GM18517 (cell line): ENCODE measurements at regions not wholly inside any gene's neighbourhood (a gene's known extent, or its start where the extent isn't known, plus 50 kb on each side); places are given as distances from the start of the nearest gene placed in this dataset.

Source experiments
- ATAC-seq: cut with Tn5 transposase; IDR thresholded peaks from one replicate; pipeline ENCODE4 v1.9.1; 2021; ENCODE audit warnings: mild to moderate bottlenecking, moderate library complexity; ENCODE audit not compliant: unreplicated experiment

DNA sequence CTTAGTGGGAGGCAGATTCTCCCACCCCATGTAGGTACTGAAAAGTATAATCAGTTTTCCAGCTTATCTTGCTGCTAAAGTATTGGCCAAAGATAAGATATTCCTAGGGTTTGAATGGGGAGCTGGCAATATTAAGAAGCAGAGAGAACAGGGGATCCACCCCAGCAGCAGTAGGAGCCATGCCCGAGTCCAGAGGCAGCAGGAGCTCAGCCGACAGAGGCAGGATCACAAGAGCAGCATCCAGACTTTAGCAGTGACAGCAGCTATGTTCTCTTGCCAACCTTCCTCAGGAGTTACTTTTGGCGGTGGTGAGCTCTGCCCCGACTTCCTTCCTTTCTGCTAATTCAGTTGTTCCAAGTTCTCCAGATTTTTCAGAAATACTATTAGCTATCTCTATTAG, 224.5 kb downstream of the GADD45G start:
- ATAC-seq, result no peak

DNA sequence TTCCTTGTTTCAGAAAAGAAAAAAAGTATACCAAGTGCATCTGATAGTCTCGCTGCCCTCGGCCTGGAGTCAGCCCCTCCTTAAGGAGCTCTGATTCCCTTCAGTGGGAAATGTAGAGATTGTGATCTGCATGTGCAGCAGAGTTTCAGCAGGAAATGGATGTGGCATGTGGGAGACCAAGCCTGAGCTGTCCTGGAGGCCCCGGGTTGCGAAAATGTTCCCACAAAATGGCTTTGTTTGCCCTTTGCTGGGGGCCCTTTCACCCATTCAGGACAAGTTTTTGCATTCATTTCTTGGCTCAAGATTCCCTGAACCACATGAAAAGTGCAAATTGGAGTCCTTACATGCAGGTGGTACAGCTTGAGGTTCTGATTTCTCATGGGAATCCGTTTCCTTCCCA, 230.9 kb downstream of the GADD45G start:
- no peak for ATAC-seq

- no peak for ATAC-seq
Measured at GRCh38 chr9:89837162-89837933, 232.5 kb downstream of the GADD45G start.

- ATAC-seq, result no peak
Measured at GRCh38 chr9:89837934-89838310, 233.1 kb downstream of the GADD45G start.

DNA sequence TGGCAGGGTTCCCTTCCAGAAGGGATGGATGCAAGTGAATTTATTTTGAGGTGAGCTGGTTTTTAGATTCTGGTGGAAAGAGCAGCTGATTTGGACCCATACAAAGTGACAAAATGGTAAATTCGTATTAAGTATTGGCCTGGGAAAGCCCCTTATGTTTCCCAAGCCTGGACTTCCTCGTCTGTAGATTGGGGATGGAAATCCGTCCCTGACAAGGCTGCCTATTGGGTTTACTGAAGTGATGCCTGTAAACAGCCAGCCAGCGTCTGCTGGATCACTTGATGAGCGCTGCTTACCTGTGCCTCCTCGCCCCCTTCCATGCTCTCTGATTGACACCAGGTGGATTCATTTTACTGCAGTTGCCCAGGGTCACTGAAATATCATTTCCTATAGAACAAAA, 233.8 kb downstream of the GADD45G start:
- no peak for ATAC-seq

GRCh38 chr9:89839449-89839848, 234.6 kb downstream of the GADD45G start:
- no peak for ATAC-seq

DNA sequence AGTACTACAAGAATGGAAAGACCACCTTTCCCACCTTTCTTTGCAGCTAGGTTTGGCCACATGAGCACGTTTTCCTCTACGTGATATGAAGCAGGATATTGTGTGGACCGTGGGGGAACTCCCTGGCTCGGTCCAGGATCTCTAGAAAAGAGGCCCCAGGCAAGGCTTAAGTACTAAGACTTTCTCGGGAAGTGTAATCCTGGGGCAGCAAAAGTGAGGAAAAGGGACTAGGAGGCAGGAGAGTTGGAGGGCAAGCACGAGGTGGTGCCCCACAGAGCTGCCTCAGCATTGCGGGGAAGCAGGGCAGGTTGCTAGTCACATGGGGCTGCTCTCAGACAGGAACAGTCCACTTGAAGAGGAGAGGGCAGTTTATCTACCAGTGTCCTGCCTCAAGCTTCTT, 235.1 kb downstream of the GADD45G start:
- no peak for ATAC-seq

DNA sequence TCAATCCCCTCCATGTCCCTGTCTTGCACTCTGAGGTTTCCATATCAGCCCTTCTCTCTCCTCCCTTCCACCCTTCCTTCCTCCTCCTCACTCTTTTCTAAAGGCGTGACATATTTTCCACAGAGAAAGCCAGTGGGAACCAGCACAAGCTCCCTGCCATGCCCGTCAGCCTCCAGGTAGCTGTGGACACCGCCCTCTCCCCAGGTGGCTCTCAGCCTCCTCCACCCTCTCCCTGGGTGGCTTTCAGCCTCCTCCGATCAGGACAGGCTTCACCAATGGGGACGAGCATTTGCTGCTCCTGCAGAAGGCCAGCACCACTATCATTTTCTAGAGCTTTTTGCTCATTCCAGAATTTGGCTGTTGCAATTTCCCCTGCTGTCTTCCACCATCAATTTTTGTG, 236.6 kb downstream of the GADD45G start:
- no peak for ATAC-seq

GRCh38 chr9:89842267-89842768, 237.5 kb downstream of the GADD45G start:
- no peak for ATAC-seq

DNA sequence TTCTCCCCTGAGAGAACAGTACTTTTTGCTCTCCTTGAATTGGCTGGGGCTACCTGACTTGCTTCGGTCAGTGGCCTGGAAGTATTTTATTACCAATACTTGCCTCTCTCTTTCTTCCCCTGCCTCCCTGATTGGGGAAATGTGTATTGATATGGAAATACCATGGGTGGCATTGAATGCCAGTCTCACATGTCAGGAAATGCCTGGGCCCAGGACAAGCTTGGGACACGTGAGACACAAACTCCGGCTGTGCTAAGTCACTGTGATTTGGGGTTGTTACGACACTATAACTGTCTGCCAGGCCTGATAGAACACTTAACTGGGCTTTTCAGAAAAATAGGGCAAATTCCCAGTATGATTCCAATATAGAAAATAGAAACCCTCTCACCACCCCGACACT, 238.3 kb downstream of the GADD45G start:
- no peak for ATAC-seq

DNA sequence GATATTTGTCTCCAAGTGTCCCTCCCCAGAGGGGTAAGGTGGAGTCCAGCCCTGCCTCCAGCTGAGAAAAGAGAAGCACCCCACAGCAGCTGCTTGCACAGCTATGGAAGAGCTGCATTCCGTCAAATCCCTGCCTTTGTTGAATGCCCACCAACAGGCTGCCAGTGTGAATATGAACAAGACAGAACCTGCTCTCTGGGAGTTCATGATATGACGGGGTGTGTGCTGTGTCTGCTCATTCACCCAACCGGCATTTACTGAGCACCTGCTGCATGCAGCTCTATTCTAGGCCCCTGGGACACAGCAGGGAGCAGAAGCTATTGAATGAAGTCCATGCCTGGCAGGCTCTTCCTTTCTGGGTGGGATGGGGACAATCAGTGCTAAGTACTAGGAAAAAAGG, 238.8 kb downstream of the GADD45G start:
- no peak for ATAC-seq

- no peak for ATAC-seq
Measured at GRCh38 chr9:89844075-89844474, 239.3 kb downstream of the GADD45G start.

- ATAC-seq, result no peak
Measured at GRCh38 chr9:89844535-89844934, 239.7 kb downstream of the GADD45G start.

DNA sequence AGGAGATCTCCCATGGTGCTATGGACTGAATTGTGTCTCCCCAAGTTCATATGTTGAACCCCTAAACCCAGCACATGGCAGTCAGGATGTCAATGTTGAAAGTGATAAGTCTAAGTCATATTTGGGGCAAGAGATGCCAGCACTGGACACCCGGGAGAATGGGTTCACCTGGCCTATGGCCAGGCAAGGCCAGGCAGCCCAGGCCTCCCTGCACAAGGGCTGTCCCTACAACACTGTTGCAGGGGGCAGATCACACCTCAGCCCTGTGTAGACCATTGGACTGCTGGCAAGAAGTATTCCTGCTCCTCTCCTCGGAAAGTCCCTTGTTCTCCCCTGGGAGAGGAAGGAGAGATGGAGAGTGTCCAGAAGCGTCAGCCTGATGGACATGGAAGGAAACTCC, 240.5 kb downstream of the GADD45G start:
- no peak for ATAC-seq

GRCh38 chr9:89845862-89846261, 241.1 kb downstream of the GADD45G start:
- no peak for ATAC-seq

- no peak for ATAC-seq
Measured at GRCh38 chr9:89848060-89849040, 243.5 kb downstream of the GADD45G start.

GRCh38 chr9:89849096-89849495, 244.3 kb downstream of the GADD45G start:
- no peak for ATAC-seq

DNA sequence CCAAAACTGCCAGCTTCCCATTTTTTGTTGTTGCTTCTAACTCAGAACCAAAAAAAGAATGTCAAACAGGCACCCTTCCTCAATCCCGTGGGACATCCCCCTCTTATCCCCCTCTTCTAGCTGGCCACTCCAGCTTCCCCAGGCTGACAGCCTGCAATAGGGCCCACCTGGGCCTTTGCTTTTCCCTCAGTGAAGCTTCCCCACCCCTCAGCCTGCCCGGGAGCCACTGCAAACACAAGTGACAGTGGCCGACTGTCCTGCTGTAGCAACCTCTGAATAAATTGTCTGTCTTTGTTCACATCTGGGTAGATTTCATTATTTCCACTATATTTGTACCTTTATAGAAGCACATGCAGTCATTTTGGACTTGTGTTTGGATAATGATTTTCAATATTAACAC, 245.3 kb downstream of the GADD45G start:
- no peak for ATAC-seq

- no peak for ATAC-seq
Measured at GRCh38 chr9:89850631-89851325, 246.0 kb downstream of the GADD45G start.

GRCh38 chr9:89853161-89853560, 248.3 kb downstream of the GADD45G start:
- no peak for ATAC-seq

DNA sequence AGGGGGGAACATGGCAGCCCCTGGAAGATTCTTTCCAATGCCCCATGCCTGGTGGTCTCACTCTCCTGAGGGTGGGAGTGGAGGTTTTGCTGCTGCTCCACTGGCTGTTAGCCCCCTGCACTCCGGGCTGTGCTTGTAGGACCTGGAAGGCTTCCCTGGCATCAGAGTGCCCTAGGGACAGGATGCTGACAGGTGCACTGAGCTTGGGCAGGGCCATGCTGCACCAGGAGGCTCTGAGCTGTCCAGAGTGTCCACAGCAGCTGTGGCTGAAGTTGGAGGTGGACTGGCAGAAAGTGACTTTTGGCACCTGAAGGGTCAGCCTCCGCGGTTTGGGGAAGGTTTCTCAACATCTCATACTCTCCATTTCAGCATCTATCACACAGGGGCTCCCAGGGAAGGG, 249.1 kb downstream of the GADD45G start:
- ATAC-seq, result no peak
